HL-60 (cell line): ENCODE measurements at regions not wholly inside any gene's neighbourhood (a gene's known extent, or its start where the extent isn't known, plus 50 kb on each side); places are given as distances from the start of the nearest gene placed in this dataset.

Source experiments
- DNase-seq, 2 experiments: peaks; one replicate each; pipeline ENCODE4 v3.0.0-alpha.2; 2010 to 2020; ENCODE audit warnings: low read depth in 1 of 2, low spot score in 1 of 2
- H3K27ac ChIP-seq: fragments of 250-450 bp; sonication (Bioruptor Pico); replicated peaks from 2 replicates; pipeline ENCODE4 v1.5.1; 2020; ENCODE audit warnings: mild to moderate bottlenecking, moderate library complexity
- H3K27me3 ChIP-seq: fragments of 250-450 bp; sonication (Bioruptor Pico); 2 replicates; pipeline ENCODE4 v1.5.1; 2021; ENCODE audit warnings: mild to moderate bottlenecking, moderate library complexity; ENCODE audit not compliant: insufficient read depth, poor library complexity, severe bottlenecking
- H3K4me3 ChIP-seq: replicated peaks from 2 replicates; pipeline ENCODE4 v1.5.1; 2011; ENCODE audit warnings: mild to moderate bottlenecking, control low read depth, low read length; ENCODE audit not compliant: insufficient read depth
- GABPA ChIP-seq: IDR thresholded peaks from 2 replicates; pipeline ENCODE4 v1.6.1; 2012; ENCODE audit warnings: low read depth
- POLR2AphosphoS5 ChIP-seq: IDR thresholded peaks from 2 replicates; pipeline ENCODE4 v1.6.1; 2012; ENCODE audit warnings: low read depth
- SPI1 ChIP-seq: IDR thresholded peaks from 2 replicates; pipeline ENCODE4 v1.6.1; 2012; ENCODE audit warnings: low read depth, mild to moderate bottlenecking, borderline replicate concordance
- TF ChIP-seq, protein P1 (sequence below): IDR thresholded peaks from one replicate; pipeline ENCODE4 v1.5.1; 2011; ENCODE audit warnings: low read length, control low read depth, inconsistent platforms; ENCODE audit not compliant: insufficient read depth
- TF ChIP-seq, protein P2 (sequence below): IDR thresholded peaks from 2 replicates; pipeline ENCODE4 v1.6.1; 2012; ENCODE audit warnings: low read depth; ENCODE audit not compliant: insufficient replicate concordance

DNA sequence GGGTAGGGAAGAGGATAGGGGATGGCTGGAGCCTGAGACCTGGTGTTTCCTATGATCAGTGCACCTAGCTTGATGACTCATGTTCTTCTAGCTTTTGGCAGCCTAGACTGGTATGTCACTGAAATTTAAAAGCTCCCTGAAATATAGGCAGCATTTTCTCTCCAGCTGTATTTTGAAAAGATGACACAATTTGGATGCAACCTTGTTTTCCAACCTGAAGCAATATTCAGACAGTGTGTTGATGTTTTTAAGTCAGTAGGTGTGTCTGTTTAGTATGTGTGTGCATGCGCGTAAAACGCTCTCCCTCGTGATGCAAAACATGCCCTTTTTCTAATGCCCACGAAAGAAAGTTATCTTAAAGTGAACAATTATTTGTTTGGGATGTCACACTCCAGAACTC, 58.5 kb downstream of the RPL22L1 start:
- no peak for DNase-seq
- Histone ChIP-seq H3K27ac (no peak overlapping the region), H3K4me3 (no peak overlapping the region), H3K27me3 (no peaks in the 10 kb centered on the region)
- no peak for TF ChIP-seq GABPA
- TF ChIP-seq POLR2AphosphoS5, result no peak
- TF ChIP-seq, protein P1, sequence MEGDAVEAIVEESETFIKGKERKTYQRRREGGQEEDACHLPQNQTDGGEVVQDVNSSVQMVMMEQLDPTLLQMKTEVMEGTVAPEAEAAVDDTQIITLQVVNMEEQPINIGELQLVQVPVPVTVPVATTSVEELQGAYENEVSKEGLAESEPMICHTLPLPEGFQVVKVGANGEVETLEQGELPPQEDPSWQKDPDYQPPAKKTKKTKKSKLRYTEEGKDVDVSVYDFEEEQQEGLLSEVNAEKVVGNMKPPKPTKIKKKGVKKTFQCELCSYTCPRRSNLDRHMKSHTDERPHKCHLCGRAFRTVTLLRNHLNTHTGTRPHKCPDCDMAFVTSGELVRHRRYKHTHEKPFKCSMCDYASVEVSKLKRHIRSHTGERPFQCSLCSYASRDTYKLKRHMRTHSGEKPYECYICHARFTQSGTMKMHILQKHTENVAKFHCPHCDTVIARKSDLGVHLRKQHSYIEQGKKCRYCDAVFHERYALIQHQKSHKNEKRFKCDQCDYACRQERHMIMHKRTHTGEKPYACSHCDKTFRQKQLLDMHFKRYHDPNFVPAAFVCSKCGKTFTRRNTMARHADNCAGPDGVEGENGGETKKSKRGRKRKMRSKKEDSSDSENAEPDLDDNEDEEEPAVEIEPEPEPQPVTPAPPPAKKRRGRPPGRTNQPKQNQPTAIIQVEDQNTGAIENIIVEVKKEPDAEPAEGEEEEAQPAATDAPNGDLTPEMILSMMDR, result no peak
- TF ChIP-seq, protein P2, sequence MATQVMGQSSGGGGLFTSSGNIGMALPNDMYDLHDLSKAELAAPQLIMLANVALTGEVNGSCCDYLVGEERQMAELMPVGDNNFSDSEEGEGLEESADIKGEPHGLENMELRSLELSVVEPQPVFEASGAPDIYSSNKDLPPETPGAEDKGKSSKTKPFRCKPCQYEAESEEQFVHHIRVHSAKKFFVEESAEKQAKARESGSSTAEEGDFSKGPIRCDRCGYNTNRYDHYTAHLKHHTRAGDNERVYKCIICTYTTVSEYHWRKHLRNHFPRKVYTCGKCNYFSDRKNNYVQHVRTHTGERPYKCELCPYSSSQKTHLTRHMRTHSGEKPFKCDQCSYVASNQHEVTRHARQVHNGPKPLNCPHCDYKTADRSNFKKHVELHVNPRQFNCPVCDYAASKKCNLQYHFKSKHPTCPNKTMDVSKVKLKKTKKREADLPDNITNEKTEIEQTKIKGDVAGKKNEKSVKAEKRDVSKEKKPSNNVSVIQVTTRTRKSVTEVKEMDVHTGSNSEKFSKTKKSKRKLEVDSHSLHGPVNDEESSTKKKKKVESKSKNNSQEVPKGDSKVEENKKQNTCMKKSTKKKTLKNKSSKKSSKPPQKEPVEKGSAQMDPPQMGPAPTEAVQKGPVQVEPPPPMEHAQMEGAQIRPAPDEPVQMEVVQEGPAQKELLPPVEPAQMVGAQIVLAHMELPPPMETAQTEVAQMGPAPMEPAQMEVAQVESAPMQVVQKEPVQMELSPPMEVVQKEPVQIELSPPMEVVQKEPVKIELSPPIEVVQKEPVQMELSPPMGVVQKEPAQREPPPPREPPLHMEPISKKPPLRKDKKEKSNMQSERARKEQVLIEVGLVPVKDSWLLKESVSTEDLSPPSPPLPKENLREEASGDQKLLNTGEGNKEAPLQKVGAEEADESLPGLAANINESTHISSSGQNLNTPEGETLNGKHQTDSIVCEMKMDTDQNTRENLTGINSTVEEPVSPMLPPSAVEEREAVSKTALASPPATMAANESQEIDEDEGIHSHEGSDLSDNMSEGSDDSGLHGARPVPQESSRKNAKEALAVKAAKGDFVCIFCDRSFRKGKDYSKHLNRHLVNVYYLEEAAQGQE, result no peak

- H3K27me3 ChIP-seq, result no peaks in the 10 kb centered on the region
These were observed 60.0 kb downstream of the RPL22L1 start for GRCh38 chr3:170809975-170810357.

DNA sequence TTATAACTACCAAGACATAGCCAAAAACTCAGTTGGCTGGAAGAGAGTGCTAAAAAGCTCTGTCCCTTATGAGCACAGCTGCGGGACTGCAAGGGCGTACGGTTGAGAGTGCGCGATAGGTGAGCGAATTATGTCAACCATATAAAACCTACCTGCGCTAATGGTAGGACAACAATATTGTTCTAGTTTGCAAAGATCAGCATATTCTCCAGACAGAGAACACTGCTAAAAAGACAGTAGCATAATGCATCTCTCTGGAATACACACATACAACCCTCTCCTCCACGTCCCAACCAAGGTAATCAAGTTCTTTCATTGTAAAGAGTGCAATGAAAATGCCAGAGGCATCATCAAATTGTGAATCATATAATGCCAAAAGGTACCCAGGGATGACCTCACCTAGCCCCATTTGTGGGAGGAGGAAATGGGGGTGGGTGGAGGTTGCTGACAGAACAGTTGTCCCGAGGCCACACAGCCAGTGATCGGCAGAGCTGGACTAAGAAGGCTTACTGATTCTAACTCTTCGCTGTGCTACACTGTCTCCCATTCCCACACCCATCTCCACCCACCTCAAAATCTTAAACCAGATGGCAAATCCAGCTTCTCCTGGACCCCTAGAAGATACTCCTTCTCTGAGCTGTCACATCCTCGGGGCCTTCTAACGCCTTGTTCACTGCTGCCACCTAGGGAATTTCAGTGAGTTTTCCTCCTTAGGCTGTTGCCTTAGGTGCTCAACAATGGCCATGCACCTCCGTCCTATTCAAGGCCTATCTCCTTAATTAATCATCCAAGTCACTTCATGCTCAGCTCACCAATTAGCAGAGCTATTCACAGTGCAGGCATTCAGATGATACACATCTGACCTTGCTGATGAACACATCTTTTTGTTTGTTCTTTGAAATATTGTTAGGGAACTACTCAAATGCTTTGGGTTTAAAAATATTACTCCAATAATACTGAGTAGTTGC, 60.7 kb downstream of the RPL22L1 start:
- TF ChIP-seq, protein P1, result peak; percentile 17
- TF ChIP-seq POLR2AphosphoS5, result no peak
- DNase-seq, result peak in 1 of 2 experiments; percentile 10
- H3K4me3 ChIP-seq, result no peak overlapping the region
- H3K27ac ChIP-seq, result no peak overlapping the region
- H3K27me3 ChIP-seq, result no peaks in the 10 kb centered on the region

More at GRCh38 chr3:170809975-170810357, 60.0 kb downstream of the RPL22L1 start:
- Histone ChIP-seq H3K4me3 (no peak overlapping the region), H3K27ac (no peak overlapping the region)
- TF ChIP-seq POLR2AphosphoS5 (no peak), SPI1 (no peak), GABPA (no peak)
- TF ChIP-seq, protein P2, result no peak
- TF ChIP-seq, protein P1, result no peak
- no peak for DNase-seq

- no peaks in the 10 kb centered on the region for H3K27me3 ChIP-seq
- TF ChIP-seq POLR2AphosphoS5 (no peak), GABPA (no peak), SPI1 (no peak)
- TF ChIP-seq, protein P2, result no peak
- TF ChIP-seq, protein P1, result no peak
- no peak for DNase-seq
- no peak overlapping the region for H3K27ac ChIP-seq
- no peak overlapping the region for H3K4me3 ChIP-seq
These were observed 62.0 kb downstream of the RPL22L1 start for GRCh38 chr3:170808041-170808440.
